Activated CD8-positive, alpha-beta memory T cell treated with anti-CD3 and anti-CD28 coated beads, Interleukin-2, amount 50 U/mL, for 4 hours (primary cell): ENCODE measurements at regions not wholly inside any gene's neighbourhood (a gene's known extent, or its start where the extent isn't known, plus 50 kb on each side); places are given as distances from the start of the nearest gene placed in this dataset.

ENCODE experiments used
- DNase-seq: peaks from one replicate; pipeline ENCODE4 v3.0.0-alpha.2; 2020

- DNase-seq: no peak
Measured at GRCh38 chr13:50422181-50423148, 407.2 kb downstream of the KCNRG start.

- DNase-seq: no peak
Measured at GRCh38 chr13:50424993-50425392, 409.7 kb downstream of the KCNRG start.

- DNase-seq: no peak
Measured at GRCh38 chr13:50425772-50426171, 410.5 kb downstream of the KCNRG start.

- no peak for DNase-seq
Measured at GRCh38 chr13:50426927-50427326, 411.7 kb downstream of the KCNRG start.

GRCh38 chr13:50427511-50427910 lies 412.3 kb downstream of the KCNRG start:
- peak; percentile 20 for DNase-seq

- no peak for DNase-seq
Measured at GRCh38 chr13:50428183-50428877, 413.1 kb downstream of the KCNRG start.

- DNase-seq: no peak
Measured at GRCh38 chr13:50435011-50435410, 408.5 kb downstream of the DLEU7 start.

- no peak for DNase-seq
Measured at GRCh38 chr13:50437252-50437651, 406.2 kb downstream of the DLEU7 start.

GRCh38 chr13:50438351-50438750 lies 405.1 kb downstream of the DLEU7 start:
- no peak for DNase-seq

- no peak for DNase-seq
Measured at GRCh38 chr13:50441130-50441529, 402.4 kb downstream of the DLEU7 start.

- no peak for DNase-seq
Measured at GRCh38 chr13:50444726-50445125, 398.8 kb downstream of the DLEU7 start.

- no peak for DNase-seq
Measured at GRCh38 chr13:50446611-50447010, 396.9 kb downstream of the DLEU7 start.

- no peak for DNase-seq
Measured at GRCh38 chr13:50448535-50448998, 394.9 kb downstream of the DLEU7 start.

- no peak for DNase-seq
Measured at GRCh38 chr13:50449465-50449864, 394.0 kb downstream of the DLEU7 start.

- DNase-seq: no peak
Measured at GRCh38 chr13:50450279-50450678, 393.2 kb downstream of the DLEU7 start.

- DNase-seq: no peak
Measured at GRCh38 chr13:50451609-50452008, 391.9 kb downstream of the DLEU7 start.

GRCh38 chr13:50452028-50452427 lies 391.5 kb downstream of the DLEU7 start:
- DNase-seq: no peak

- DNase-seq: no peak
Measured at GRCh38 chr13:50452756-50453155, 390.7 kb downstream of the DLEU7 start.

GRCh38 chr13:50453188-50453587 lies 390.3 kb downstream of the DLEU7 start:
- no peak for DNase-seq

- DNase-seq: no peak
Measured at GRCh38 chr13:50456111-50456510, 387.4 kb downstream of the DLEU7 start.

- no peak for DNase-seq
Measured at GRCh38 chr13:50457415-50458393, 385.8 kb downstream of the DLEU7 start.

GRCh38 chr13:50459046-50459445 lies 384.4 kb downstream of the DLEU7 start:
- no peak for DNase-seq

- no peak for DNase-seq
Measured at GRCh38 chr13:50459658-50460057, 383.8 kb downstream of the DLEU7 start.
